ENCODE measurements at regions not wholly inside any gene's neighbourhood (a gene's known extent, or its start where the extent isn't known, plus 50 kb on each side); places are given as distances from the start of the nearest gene placed in this dataset.

GRCh38 chr3:102092617-102093466 is 243.5 kb downstream of the NFKBIZ start:
- ATAC-seq = peak; percentile 39 to 56
- DNase-seq = peak in 3 of 10 donors; percentile 7 to 26 (median 15)
- Mint-ChIP-seq H3K4me3 (peak overlapping the region in 7 of 10 donors; percentile 1 to 36 (median 14)), H3K27me3 (no peaks in the 10 kb centered on the region), H3K36me3 (no peaks in the 10 kb centered on the region), H3K27ac (peak overlapping the region in 9 of 10 donors; percentile 4 to 83 (median 70)), H3K9me3 (no peaks in the 10 kb centered on the region), H3K4me1 (peaks cover 13 to 29% (median 19%) of the 10 kb centered on the region in 4 donors)
- POLR2A ChIA-PET = interaction anchor here (0.9 kb wide), 1 partner anchor 12 kb away, joined by 3 read pairs; no protein-coding TSS in a partner anchor

- Mint-ChIP-seq H3K27ac (peak overlapping the region in 1 of 10 donors; percentile 3), H3K4me1 (peaks cover 14 to 29% (median 19%) of the 10 kb centered on the region in 4 donors), H3K4me3 (no peak overlapping the region), H3K9me3 (no peaks in the 10 kb centered on the region), H3K36me3 (no peaks in the 10 kb centered on the region), H3K27me3 (no peaks in the 10 kb centered on the region)
- POLR2A ChIA-PET = interaction anchor here (0.9 to 1.3 kb wide), 2 partner anchors 14 to 245 kb away, joined by 3 to 5 read pairs; partner anchors contain the start of gene NFKBIZ
- no peak for DNase-seq
- ATAC-seq = no peak
Observed at GRCh38 chr3:102094506-102094905, 245.2 kb downstream of the NFKBIZ start.

- Mint-ChIP-seq H3K4me3 (no peak overlapping the region), H3K27me3 (no peaks in the 10 kb centered on the region), H3K36me3 (no peaks in the 10 kb centered on the region), H3K9me3 (no peaks in the 10 kb centered on the region), H3K27ac (no peak overlapping the region), H3K4me1 (peaks cover 14 to 29% (median 19%) of the 10 kb centered on the region in 4 donors)
- no peak for ATAC-seq
- POLR2A ChIA-PET = no interaction called here
- DNase-seq = no peak
Observed at GRCh38 chr3:102095383-102095782, 246.1 kb downstream of the NFKBIZ start.

GRCh38 chr3:102096066-102096465 is 246.8 kb downstream of the NFKBIZ start:
- Mint-ChIP-seq H3K9me3 (no peaks in the 10 kb centered on the region), H3K27ac (peak overlapping the region in 1 of 10 donors; percentile 20), H3K36me3 (no peaks in the 10 kb centered on the region), H3K4me1 (peaks cover 14 to 29% (median 19%) of the 10 kb centered on the region in 4 donors), H3K27me3 (no peaks in the 10 kb centered on the region), H3K4me3 (no peak overlapping the region)
- POLR2A ChIA-PET = interaction anchor here (0.6 kb wide), 1 partner anchor 356 kb away, joined by 4 read pairs; no protein-coding TSS in a partner anchor
- DNase-seq (no peak), ATAC-seq (no peak)

- Mint-ChIP-seq H3K36me3 (no peaks in the 10 kb centered on the region), H3K27ac (no peak overlapping the region), H3K9me3 (no peaks in the 10 kb centered on the region), H3K4me3 (no peak overlapping the region), H3K27me3 (no peaks in the 10 kb centered on the region), H3K4me1 (peaks cover 4 to 21% (median 7%) of the 10 kb centered on the region in 4 donors)
- DNase-seq (no peak), ATAC-seq (no peak)
- POLR2A ChIA-PET = interaction anchor here (1.0 to 1.5 kb wide), 2 partner anchors 10 to 20 kb away, joined by 3 to 4 read pairs; no protein-coding TSS in a partner anchor
Observed at GRCh38 chr3:102098130-102098885, 249.0 kb downstream of the NFKBIZ start.

GRCh38 chr3:102099913-102100312 is 250.6 kb downstream of the NFKBIZ start:
- Mint-ChIP-seq H3K9me3 (no peaks in the 10 kb centered on the region), H3K27me3 (no peaks in the 10 kb centered on the region), H3K4me1 (peaks cover 0 to 13% (median 4%) of the 10 kb centered on the region in 4 donors), H3K36me3 (no peaks in the 10 kb centered on the region), H3K27ac (no peak overlapping the region), H3K4me3 (no peak overlapping the region)
- DNase-seq (no peak), ATAC-seq (no peak)
- POLR2A ChIA-PET = no interaction called here

GRCh38 chr3:102102394-102102793 is 253.1 kb downstream of the NFKBIZ start:
- POLR2A ChIA-PET = no interaction called here
- Mint-ChIP-seq H3K4me3 (no peak overlapping the region), H3K4me1 (peaks cover 9 to 23% (median 16%) of the 10 kb centered on the region in 4 donors), H3K36me3 (peaks cover 2 to 5% (median 3%) of the 10 kb centered on the region in 3 donors), H3K27me3 (no peaks in the 10 kb centered on the region), H3K27ac (no peak overlapping the region), H3K9me3 (peaks cover 0 to 7% (median 4%) of the 10 kb centered on the region in 9 donors)
- no peak for ATAC-seq
- no peak for DNase-seq

- Mint-ChIP-seq H3K36me3 (peaks cover 2 to 6% (median 3%) of the 10 kb centered on the region in 3 donors), H3K27ac (peak overlapping the region in 1 of 10 donors; percentile 26), H3K9me3 (peaks cover 0 to 17% (median 4%) of the 10 kb centered on the region in 9 donors), H3K27me3 (no peaks in the 10 kb centered on the region), H3K4me3 (no peak overlapping the region), H3K4me1 (peaks cover 10 to 24% (median 16%) of the 10 kb centered on the region in 4 donors)
- POLR2A ChIA-PET = no interaction called here
- ATAC-seq (no peak), DNase-seq (no peak)
Observed at GRCh38 chr3:102104033-102104432, 254.7 kb downstream of the NFKBIZ start.

- POLR2A ChIA-PET = interaction anchor here (1.2 to 1.7 kb wide), 3 partner anchors 9 to 21 kb away, joined by 3 to 5 read pairs (median 3); no protein-coding TSS in a partner anchor
- H3K27ac Mint-ChIP-seq = peak overlapping the region in 3 of 10 donors; percentile 33 to 45 (median 34)
Observed at GRCh38 chr3:102105193-102105592, 255.9 kb downstream of the NFKBIZ start.

GRCh38 chr3:102106416-102107097 is 257.2 kb downstream of the NFKBIZ start:
- H3K36me3 Mint-ChIP-seq = peaks cover 2 to 6% (median 3%) of the 10 kb centered on the region in 3 donors
- H3K4me3 Mint-ChIP-seq = peak overlapping the region in 9 of 10 donors; percentile 1 to 69 (median 37)
- POLR2A ChIA-PET = interaction anchor here (1.7 to 1.9 kb wide), 2 partner anchors 8 to 49 kb away, joined by 4 to 5 read pairs; no protein-coding TSS in a partner anchor
- peaks cover 0 to 17% (median 4%) of the 10 kb centered on the region in 9 donors for H3K9me3 Mint-ChIP-seq
- H3K27me3 Mint-ChIP-seq = no peaks in the 10 kb centered on the region
- peak; percentile 94 to 96 for ATAC-seq
- peak in 4 of 10 donors; percentile 2 to 61 (median 26) for DNase-seq
- peaks cover 10 to 24% (median 16%) of the 10 kb centered on the region in 4 donors for H3K4me1 Mint-ChIP-seq
- H3K27ac Mint-ChIP-seq = peak overlapping the region; percentile 0 to 93 (median 54)

More at GRCh38 chr3:102105193-102105592, 255.9 kb downstream of the NFKBIZ start:
- Mint-ChIP-seq H3K27me3 (no peaks in the 10 kb centered on the region), H3K9me3 (peaks cover 0 to 17% (median 4%) of the 10 kb centered on the region in 9 donors), H3K36me3 (peaks cover 2 to 6% (median 3%) of the 10 kb centered on the region in 3 donors), H3K4me3 (peak overlapping the region in 1 of 10 donors; percentile 15), H3K4me1 (peaks cover 10 to 24% (median 16%) of the 10 kb centered on the region in 4 donors)
- no peak for DNase-seq
- ATAC-seq = no peak

- H3K27ac Mint-ChIP-seq = peak overlapping the region; percentile 69 to 95 (median 92)
- no peaks in the 10 kb centered on the region for H3K27me3 Mint-ChIP-seq
- peaks cover 0 to 15% (median 6%) of the 10 kb centered on the region in 9 donors for H3K9me3 Mint-ChIP-seq
- ATAC-seq = no peak
- peaks cover 18 to 46% (median 34%) of the 10 kb centered on the region in 4 donors for H3K4me1 Mint-ChIP-seq
- POLR2A ChIA-PET = interaction anchor here (0.6 to 2.0 kb wide), 2 partner anchors 263 to 390 kb away, joined by 3 to 9 read pairs; partner anchors contain the start of gene NFKBIZ
- DNase-seq = no peak
- H3K4me3 Mint-ChIP-seq = no peak overlapping the region
- no peaks in the 10 kb centered on the region for H3K36me3 Mint-ChIP-seq
Observed at GRCh38 chr3:102112704-102113230, 263.5 kb downstream of the NFKBIZ start.

Data from naive thymus-derived CD8-positive, alpha-beta T cell (primary cell).